Fibroblast of peridontal ligament (primary cell): ENCODE measurements at regions not wholly inside any gene's neighbourhood (a gene's known extent, or its start where the extent isn't known, plus 50 kb on each side); places are given as distances from the start of the nearest gene placed in this dataset.
A peak's percentile ranks its signal among the peaks of the same experiment; 100 is the strongest.

ENCODE experiments used
- DNase-seq: peaks from one replicate; pipeline ENCODE4 v3.0.0-alpha.2; 2010; ENCODE audit errors: extremely low read depth

GRCh38 chr12:13386323-13387039 is 190.0 kb downstream of the EMP1 start:
- no peak for DNase-seq

GRCh38 chr12:13383379-13383778 is 186.9 kb downstream of the EMP1 start:
- no peak for DNase-seq

- DNase-seq, result no peak
Measured at GRCh38 chr12:13380297-13380696, 183.8 kb downstream of the EMP1 start.

GRCh38 chr12:13379531-13380188 is 183.1 kb downstream of the EMP1 start:
- DNase-seq, result no peak

GRCh38 chr12:13377698-13378097 is 181.2 kb downstream of the EMP1 start:
- DNase-seq, result no peak

GRCh38 chr12:13376610-13377373 is 180.3 kb downstream of the EMP1 start:
- DNase-seq, result no peak

- no peak for DNase-seq
Measured at GRCh38 chr12:13375583-13376345, 179.2 kb downstream of the EMP1 start.

GRCh38 chr12:13374793-13375192 is 178.3 kb downstream of the EMP1 start:
- DNase-seq, result no peak

GRCh38 chr12:13373803-13374202 is 177.3 kb downstream of the EMP1 start:
- no peak for DNase-seq

- no peak for DNase-seq
Measured at GRCh38 chr12:13373131-13373530, 176.6 kb downstream of the EMP1 start.

GRCh38 chr12:13372386-13372785 is 175.9 kb downstream of the EMP1 start:
- DNase-seq, result no peak

- no peak for DNase-seq
Measured at GRCh38 chr12:13371797-13372196, 175.3 kb downstream of the EMP1 start.

- no peak for DNase-seq
Measured at GRCh38 chr12:13371367-13371766, 174.8 kb downstream of the EMP1 start.

- no peak for DNase-seq
Measured at GRCh38 chr12:13369474-13370056, 173.0 kb downstream of the EMP1 start.

- no peak for DNase-seq
Measured at GRCh38 chr12:13368971-13369370, 172.4 kb downstream of the EMP1 start.

- no peak for DNase-seq
Measured at GRCh38 chr12:13368431-13368830, 171.9 kb downstream of the EMP1 start.

GRCh38 chr12:13367973-13368372 is 171.4 kb downstream of the EMP1 start:
- DNase-seq, result no peak

- no peak for DNase-seq
Measured at GRCh38 chr12:13365748-13366366, 169.3 kb downstream of the EMP1 start.

GRCh38 chr12:13362260-13362841 is 165.8 kb downstream of the EMP1 start:
- DNase-seq, result peak; percentile 25

- DNase-seq, result no peak
Measured at GRCh38 chr12:13359636-13360035, 163.1 kb downstream of the EMP1 start.

- DNase-seq, result no peak
Measured at GRCh38 chr12:13358391-13358905, 161.9 kb downstream of the EMP1 start.
